Suppressor macrophage (primary cell): ENCODE measurements at regions not wholly inside any gene's neighbourhood (a gene's known extent, or its start where the extent isn't known, plus 50 kb on each side); places are given as distances from the start of the nearest gene placed in this dataset.

Source experiments
- DNase-seq, 4 experiments: peaks; one replicate each; pipeline ENCODE4 v3.0.0-alpha.2; 2020 to 2022

DNA sequence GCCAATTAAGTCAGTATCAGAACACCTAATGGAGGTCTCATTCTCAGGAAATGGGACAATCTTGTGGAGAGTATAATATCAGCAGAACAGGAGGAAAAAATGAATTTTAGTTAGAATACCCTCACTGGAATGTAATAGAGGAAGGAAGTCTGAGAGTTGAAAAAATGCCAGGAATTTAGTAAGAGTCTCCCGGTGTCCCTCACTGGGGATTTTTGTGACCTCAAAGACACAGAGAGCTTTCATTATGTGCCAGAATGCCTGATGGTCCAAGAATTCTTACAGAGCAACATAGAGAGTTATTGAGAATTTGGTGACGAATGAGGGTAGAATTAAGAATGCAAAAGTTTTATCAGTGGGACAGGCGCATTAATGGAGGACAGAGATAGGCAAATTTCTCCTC lies 443.5 kb upstream of the B3GALT2 start:
- peak; percentile 10 to 51 (median 26) for DNase-seq

DNA sequence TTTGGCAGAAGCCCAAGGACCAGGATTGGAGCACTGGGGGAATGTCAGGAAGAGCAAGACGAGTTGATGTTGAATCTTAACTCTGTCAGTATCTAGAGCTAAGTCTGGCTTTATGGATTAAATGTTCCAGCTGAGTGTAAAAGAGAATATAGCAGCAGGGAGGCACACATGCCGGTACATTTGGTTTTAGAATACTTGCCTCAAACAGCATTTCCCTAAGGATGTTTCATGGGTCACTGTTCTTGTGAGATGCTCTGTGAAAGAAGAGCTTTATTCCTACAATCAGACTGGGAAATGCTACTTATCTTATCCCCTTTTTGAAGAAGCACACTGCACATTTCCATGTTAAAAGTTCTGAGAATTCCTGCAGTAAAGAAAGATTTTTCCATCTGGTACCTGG lies 440.3 kb upstream of the B3GALT2 start:
- DNase-seq, result no peak

DNA sequence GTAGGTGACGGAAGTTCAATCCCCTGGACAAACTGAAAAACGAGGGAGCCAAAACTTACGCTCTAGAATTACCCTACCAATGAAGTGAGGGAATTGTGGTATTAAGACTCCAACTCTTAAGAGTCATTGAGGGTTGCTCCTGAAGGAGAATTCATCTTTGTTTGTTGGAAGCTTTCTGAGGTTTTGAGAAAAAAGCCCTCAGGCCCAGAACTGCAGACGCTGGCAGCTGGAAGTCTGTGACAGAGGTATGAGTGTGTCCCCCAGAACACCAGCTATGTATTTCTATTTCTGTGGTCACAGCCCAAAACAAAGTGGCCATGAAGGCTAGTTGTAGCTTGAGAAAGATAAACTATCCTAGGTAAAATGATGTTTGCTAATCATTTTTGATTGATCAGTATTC lies 438.8 kb upstream of the B3GALT2 start:
- no peak for DNase-seq

DNA sequence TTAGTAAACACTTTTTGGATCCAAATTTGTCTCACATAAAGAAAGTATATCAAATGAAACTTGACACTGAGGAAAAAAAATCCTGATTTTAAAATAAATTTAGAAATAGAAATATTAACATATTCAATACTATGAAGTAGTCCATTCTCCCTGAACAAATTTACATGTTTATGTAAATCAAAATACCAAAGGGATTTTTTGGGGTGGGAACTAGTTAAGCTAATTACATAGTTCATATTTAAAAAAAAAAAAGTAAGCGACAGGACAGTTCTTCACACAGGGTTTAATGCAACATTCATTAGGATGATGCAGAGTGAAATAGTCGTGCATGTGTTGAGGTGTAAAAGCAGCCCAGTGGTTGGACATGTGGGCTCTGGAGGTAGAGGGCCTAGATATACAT lies 433.5 kb upstream of the B3GALT2 start:
- DNase-seq, result no peak

DNA sequence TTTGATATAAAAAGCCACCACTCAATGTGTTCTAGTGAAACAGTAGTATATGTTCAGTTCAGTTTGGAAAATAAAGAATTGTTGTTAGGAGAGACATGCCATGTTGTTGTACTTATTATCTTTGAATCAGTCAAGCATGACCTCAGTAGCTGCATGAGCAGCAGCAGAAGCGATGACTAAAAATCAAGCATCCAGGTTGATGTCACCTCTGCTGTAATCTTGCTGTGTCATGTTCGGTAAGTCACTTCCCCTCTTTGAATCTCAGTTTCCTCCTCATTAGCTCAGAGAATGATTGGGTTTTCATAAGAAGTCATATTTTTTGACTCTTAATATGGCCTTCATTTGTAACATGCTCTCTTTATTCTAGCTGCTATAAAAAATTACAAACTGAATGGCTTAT lies 428.4 kb upstream of the B3GALT2 start:
- peak in 3 of 4 experiments; percentile 36 to 68 (median 51) for DNase-seq

DNA sequence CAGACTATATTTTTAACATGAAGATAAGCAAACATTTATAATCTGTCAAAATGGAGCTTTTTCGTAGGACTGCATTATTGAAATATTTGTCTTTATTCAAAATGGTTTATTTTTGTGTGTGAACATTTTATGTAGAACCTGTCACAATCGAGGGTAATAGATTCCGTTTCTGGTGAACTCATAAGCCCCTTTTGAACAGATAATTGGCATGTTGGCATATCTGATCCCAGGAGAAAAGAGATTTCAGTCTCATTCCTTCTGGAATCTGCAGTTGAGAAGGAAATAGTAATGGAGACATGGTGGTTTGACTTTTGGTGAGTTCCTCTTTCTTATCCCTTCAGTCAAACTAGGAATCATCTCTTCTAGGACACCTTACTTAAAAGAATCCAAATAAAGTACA lies 427.9 kb upstream of the B3GALT2 start:
- no peak for DNase-seq

DNA sequence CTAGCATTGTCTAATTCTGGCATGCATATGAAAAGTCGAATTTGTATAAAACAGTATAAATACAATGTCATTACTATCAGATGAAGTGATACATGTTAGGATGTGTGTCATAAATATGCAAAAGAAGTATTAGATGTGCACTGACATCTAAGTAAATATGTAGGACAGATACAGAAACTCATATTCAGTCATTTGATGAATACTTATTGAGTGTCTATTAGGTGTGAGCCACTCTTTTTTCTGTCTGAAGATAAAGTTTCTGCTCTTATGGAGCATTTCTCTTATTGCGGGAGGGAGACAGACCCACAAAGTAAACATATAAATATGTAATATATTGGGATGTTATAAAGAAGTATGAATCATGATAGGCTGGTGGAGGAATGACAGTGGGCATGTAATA lies 426.6 kb upstream of the B3GALT2 start:
- DNase-seq, result no peak

DNA sequence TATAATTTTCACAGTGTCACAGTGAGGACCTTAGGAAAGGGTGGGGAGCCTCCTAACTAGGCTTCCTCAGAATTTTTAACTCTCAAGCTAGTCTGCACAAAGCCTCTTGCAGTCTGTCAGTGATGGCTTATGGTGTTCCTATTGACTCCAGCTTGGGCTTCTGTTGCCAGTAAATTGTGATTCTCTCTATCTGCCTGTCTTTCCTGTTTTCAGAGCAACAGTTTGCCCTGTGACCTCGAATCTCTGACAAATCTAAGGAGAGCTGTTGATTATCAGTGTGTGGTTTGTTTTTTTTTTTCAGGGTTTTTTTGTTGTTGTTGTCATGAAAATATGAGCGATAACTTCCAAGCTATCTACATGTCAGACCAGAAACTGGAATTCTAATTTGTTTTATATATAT lies 423.2 kb upstream of the B3GALT2 start:
- DNase-seq, result no peak

DNA sequence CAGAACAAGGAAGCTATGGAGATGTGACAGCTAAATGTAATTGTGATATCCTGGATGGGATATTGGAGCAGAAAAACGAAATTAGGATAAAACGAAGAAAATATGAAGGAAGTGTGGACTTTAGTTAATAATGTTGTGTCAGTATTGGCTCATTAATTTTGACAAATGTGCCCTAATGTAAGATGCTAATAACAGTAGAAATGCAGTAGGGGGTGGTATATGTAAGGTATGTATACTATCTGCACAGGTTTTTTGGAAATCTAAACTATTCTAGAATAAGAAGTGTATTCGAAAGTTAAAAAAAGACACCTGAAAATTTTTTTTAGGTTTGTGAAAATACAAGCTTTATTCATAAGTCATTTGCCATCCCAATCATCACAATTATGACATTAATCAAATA lies 421.4 kb upstream of the B3GALT2 start:
- no peak for DNase-seq

DNA sequence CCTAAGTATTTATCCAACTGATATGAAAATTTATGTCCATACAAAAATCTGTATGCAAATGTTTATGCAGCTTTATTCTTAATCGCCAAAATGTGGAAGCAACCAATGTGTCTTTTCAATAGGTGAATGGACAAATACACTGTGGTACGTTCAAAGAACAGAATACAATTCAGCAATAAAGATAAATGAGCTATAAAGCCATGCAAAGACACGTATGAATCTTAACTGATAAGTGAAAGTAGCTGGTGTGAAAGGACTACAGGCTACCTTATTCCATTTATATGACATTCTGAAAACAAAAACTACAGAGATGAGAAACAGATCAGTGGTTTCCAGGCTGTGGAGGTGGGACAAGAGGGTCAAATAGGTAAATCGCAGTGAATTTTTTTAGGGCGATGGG lies 419.6 kb upstream of the B3GALT2 start:
- DNase-seq, result no peak

DNA sequence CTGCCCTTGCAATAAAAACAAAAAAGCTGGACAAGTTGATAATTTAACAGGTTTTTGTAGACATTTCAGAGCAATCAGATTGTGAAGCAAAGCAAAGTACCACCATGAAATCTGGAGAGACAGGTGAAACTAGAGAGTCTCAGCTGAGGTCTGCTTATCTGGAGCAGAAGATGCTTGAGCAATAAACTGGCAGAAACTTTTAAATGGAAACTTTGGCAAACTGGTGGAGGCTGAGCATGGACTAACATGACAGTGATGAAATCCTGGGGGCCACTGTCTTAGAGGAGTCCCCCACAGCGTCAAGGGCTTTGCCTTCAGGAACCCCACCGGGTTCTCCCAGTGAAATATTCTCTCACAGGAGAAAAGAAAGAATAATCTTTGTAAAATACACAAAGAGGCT lies 416.3 kb upstream of the B3GALT2 start:
- DNase-seq, result no peak

DNA sequence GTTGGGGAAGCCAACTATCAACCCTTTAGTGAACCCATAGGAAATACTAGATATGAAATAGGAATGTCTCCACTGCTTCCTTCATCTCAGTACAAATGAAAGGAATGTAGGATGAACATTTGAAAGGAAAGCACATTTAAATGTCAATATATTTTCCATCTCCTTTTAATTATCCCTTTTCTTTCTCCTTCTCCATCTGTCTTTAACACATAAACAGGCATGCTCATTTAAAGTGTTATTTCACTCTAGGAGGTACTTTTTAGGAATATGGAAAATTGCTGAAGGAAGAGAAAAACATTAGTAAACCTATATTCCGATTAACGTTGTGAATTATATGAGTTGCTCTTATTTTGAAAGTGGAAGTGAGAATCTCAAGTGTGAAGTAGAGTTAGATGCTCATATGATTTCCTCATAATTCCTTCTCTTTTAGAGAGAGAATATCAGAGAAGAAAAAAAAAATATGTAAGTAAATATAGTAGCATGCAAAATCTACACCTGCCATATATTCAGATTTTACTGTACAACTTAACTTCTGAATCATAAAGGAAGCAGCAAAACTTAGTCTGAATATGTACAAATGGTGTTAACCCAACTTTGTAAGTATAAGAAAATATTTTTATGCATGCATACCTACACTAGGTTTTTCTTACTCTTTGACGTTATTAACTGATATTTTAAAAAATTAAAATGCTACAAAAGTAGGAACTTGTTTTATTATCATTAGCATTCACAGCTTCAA lies 406.9 kb upstream of the B3GALT2 start:
- DNase-seq, result peak in 2 of 4 experiments; percentile 11 to 34

DNA sequence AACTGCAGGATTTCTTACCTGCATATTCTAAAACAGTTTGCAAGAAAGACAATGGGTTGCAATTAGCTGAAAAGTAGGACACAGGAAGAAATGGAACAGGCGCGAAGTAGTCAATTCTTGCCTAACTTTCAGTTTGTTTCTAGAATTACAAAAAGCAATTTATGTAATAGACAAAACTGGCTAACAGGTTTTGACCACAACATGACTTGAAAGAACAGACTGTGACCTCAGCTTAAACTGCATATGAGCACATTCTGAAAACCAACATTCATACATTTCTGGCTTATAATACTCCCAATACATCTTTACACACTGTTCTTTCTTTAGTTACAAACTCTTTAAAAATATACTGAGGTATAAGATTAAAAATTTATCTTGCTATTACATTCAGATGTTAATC lies 405.9 kb upstream of the B3GALT2 start:
- DNase-seq, result peak in 1 of 4 experiments; percentile 8

DNA sequence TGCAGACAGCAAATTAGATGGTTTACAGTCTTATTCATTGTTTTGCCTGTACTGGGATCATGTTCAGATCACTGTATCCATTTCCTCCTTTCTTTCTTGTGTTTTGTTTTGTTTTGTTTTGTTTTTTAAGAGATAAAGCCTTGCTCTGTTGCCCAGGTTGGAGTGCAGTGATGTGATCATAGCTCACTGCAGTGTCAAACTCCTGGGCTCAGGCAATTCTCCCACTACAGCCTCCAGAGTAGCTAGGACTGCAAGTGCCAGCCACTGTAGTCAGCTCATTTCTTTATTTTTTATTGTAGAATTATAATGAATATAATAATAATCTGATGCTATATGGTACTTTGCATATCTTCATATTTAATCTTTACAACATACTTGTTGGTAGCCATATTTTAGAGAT lies 403.7 kb upstream of the B3GALT2 start:
- no peak for DNase-seq

DNA sequence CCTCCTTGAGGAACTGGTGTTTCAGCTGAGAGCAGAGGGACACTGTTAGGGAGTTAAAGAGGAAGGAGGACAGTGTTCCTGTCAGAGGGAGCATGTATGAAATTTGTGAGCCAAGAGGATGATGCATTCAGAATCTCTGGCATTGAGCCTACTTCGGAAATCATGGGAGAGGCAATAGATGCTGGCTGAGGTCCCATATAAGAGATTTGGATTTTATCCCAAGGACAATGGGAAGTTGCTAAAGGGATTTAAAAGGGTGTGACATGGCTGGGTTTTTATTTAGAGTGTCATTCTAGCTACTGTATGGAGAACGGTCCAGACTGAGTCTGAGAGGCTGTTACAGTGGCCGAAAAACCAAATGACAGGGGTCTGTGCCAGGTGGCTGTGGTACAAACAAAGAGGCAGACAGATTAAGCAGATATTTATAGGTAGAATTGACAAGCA lies 403.2 kb upstream of the B3GALT2 start:
- peak; percentile 18 to 42 (median 26) for DNase-seq

DNA sequence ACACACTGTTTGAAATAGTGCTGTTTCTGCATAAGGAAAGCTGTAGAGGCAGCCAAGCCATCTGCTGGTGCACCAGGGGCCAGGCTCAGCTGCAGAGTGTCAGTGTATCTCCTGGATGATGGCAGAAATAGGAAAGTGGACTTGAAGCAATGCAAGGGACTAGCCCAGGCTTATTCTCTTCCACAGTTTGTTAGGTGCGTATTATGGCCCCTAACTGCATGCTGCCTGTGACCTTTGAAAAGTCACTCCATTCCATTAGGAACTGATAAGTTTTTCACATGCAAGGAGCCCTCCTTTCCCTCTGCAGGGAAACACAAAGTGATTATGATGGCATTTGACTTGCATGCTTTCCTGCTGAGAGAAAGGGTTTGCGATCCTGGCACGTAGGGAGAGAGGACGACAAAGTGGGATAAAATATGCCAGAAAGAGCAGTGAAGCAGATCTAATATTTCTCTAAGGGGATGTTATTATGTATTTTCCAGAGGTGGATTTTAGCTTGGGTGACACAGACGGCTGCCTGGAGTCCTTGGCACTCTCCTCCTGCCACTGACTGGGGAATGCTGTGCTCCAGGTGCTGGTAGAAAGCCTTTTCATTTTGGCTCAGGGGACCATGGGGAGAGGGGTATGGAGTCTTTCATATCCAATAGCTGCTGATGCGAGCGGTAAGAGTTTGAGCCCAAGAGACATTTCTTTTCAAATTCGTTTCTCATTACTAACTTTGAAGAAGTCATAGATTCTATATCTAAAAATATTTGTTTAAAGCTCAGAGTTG lies 402.1 kb upstream of the B3GALT2 start:
- no peak for DNase-seq

DNA sequence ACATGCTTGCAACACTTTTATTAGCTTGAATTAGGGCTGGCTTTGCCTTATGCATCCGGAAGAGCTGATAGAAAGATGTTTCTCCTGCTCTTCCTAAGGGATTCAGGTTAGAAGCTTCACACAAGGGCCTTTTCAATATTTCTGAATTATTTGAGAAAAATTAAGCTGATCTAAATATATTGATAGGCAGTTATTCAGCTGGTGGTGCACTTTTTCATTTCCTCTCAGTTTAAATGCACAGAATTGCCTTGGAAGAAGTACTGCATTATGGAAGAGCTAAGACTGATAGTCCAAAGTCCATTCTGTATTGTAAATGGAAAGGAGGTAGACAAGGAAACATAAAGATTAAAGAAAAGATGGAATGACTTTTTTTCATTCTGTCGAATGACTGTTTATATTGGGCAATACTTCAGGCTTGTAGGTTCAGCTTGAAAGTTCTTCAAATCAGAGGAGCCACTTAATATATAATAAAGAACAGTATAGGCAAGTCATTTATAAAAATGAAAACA lies 398.4 kb upstream of the B3GALT2 start:
- no peak for DNase-seq

DNA sequence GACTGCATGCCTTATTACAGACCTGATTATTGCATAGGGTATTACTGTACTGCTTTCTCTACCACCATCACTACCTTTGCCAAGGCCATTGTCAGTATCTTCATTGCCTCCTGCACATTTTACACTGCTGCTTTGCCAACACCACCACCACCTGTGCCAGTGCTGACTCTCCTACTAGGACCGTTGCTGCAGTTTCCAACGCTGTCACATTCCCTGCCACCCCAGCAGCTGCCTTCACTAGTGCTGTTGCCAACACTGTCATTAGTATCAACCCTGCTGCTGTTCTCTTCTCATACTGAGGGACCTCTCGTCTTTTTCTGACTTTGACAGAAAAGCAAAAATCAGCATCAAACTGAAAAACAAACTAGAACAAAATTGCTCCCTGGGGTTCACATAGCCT lies 394.9 kb upstream of the B3GALT2 start:
- no peak for DNase-seq

DNA sequence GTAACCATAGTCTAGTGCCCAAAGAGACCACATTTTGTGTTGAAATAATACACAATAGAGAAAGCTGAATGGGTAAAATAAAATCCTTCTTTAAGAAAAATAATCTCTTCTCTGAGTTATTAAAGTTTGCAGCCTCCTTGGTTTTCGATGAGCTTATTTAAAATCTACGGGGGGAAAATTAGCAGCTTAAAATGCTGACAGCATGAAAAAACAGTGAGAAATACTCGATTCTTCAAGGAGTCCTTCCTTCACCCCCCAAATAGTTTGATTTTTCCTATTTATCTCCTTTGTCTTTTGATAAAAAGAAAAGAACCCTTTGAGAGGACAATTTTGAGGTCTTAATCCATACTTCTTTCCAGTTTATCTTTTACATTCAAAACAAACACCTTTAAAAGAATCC lies 394.0 kb upstream of the B3GALT2 start:
- DNase-seq, result no peak

DNA sequence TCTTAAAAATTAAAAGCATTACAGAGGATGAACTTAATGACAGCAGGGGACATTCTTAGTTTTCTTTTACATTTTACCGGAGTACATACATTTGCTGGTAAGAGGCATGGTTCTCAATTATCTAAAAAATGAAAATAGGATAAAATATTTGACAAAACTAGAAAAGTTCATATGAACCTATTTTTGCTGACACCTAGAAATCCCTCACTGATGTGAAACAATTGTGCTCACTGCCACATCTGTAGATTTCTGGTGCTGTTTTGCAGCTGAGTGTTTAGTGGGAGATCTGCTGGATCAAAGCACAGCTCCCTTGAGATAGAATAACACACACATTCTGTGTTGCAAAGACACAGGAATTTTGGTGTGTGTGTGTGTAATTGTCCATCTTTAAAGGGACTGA lies 392.9 kb upstream of the B3GALT2 start:
- DNase-seq, result no peak

DNA sequence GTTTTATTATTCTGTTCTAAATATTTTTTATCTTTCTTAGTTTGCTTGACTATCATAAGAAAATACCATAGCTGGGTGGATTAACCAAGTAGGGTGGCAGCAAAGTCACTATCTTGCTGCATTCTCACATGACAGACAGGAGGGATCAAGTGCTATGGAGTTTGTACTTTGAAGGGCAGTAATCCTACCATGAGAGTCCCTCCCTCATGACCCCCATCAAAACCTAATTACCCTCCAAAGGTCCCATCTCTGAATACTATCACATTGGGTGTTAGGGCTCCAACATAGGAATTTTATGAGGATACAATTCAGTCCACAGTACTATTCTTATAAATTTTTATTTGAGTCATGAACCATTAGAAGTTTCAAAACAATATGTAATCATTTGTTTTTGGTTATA lies 388.5 kb upstream of the B3GALT2 start:
- DNase-seq, result no peak

DNA sequence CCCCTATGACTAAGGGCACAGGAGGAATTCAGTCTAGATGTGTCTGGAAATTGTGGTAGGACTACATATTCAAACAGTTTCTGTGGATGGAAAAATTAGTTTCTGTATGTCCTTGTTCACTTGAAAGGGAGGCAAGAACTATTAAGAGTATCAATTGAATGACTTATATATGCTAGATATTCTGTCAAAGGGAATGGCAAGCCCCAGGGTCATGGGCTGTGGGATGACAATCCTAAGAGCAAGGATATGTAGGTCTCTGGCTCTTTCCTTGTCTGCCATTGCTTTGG lies 383.5 kb upstream of the B3GALT2 start:
- DNase-seq, result no peak

DNA sequence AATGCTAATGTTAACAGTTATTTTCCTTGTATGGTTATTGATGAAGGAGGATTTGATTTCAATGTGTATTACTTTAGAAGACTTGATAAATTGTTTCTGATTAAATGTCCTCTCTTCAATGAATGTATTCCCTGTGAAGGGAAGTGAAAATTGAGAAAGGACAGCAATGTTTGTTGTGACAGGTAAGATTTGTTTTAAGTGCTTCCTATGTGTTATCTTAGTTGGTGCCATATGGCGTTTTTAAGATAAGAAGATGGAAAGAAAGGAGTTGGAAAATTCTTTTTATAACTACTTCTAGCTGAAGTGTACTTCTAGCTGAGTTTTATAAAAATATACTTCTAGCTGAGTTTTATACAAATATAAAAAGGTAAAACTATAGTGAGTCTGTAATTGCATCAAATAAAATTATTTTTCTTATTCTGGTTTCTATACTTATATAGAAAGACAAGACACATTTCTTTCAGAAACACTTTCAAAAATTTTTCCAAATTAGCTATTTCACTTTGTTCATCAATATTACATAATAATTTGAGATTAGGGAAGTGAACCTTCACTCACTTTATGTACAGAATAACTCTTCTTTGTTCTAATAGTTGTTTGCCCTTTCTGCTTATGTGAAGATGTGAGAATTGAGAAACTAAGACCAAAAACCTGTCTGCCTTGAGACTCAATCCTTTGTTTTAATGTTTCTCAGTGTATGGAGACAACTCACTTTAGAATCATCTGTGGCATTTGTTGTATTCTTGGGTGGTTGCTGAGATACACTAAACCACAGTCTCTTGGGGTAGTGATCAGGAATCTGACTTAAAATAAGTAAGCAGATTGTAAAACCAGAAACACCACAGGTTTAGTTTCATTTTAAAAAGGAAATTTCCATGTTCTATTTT lies 382.9 kb upstream of the B3GALT2 start:
- DNase-seq, result peak in 2 of 4 experiments; percentile 31 to 39
